ENCODE measurements at regions not wholly inside any gene's neighbourhood (a gene's known extent, or its start where the extent isn't known, plus 50 kb on each side); places are given as distances from the start of the nearest gene placed in this dataset.
A peak's percentile ranks its signal among the peaks of the same experiment; 100 is the strongest.

DNA sequence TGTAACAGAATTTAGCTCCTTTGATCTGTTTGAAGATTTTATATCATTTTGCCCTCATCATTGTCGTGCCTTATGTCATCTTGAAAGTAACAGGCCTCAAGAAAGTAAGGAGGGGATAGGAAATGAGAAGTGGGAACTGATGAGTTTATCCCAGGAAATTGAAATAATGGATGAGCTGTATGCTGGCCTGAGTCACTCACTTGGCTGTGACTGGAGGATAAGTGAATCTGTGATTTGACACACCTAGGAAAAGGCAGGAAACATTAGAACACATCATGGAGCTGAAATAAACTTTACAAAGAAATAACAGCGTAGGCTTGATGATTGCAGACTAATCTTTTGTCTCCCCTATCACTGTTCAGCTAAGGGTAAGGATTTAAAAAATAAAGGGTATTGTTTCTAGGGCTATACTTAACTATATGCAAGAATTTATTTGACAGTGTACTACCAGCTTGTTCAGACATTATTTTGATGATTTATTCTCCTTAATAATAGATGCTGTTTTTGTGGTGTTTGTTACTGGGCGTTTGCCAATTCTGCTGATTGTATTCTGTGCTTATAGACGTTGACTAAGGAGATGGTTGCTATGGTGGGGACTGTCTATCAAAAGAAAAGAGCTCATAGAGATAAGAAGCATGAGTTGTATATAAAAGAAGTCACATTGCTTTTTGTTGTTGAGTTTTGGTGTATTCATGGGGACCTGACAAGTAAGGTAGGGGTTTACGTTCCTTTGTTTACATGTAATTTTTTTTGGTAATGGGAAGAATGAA, 105.6 kb upstream of the ROPN1 start:
- dilution Hi-C loops (cut with MboI; ENCODE audit: extremely low pct_ligation_motif_present, low sequenced_read_pairs): no loop called here
- H3K4me1 ChIP-seq (ENCODE audit: control insufficient read depth, extremely low read depth, insufficient read depth, low read length): peaks cover 14% of the 10 kb centered on the region
- no peak overlapping the region for H3K9ac ChIP-seq (replicated peaks; ENCODE audit: extremely low read depth, insufficient read depth, low read length)
- no peak overlapping the region for H2AFZ ChIP-seq (ENCODE audit: low read depth, low read length)
- POLR2A ChIA-PET: no interaction called here
- BruUV-seq (replicated peaks): no TSS peak
- CTCF ChIA-PET: interaction anchor here (1.0 to 2.2 kb wide), 7 partner anchors 10 to 184 kb away, joined by 3 to 14 read pairs (median 6); partner anchors contain the start of gene KALRN
- H3K79me2 ChIP-seq (ENCODE audit: control insufficient read depth, insufficient read depth, low read length): no peaks in the 10 kb centered on the region
- H3K4me2 ChIP-seq (ENCODE audit: insufficient read depth, low read length): peak overlapping the region; percentile 46
- H3K9me1 ChIP-seq (replicated peaks; ENCODE audit: control insufficient read depth, extremely low read depth, insufficient read depth, low read length): no peaks in the 10 kb centered on the region
- H3K27me3 ChIP-seq (ENCODE audit: control insufficient read depth in 2 of 2, insufficient read depth in 2 of 2, low read length in 2 of 2): no peaks in the 10 kb centered on the region
- H3K36me3 ChIP-seq (ENCODE audit: control insufficient read depth in 2 of 2, extremely low read depth in 1 of 2, insufficient read depth in 2 of 2, low read length in 2 of 2): no peaks in the 10 kb centered on the region
- H4K20me1 ChIP-seq (replicated peaks; ENCODE audit: control insufficient read depth, extremely low read depth, insufficient read depth, low read length): no peaks in the 10 kb centered on the region
- intact Hi-C loops (cut with micrococcal nuclease): loop anchor here (1.0 kb wide), 1 partner anchor 18 kb away; no protein-coding TSS in a partner anchor
- no peak overlapping the region for H3K4me3 ChIP-seq (replicated peaks in 1 of 3; ENCODE audit: insufficient read depth in 1 of 3, low read depth in 1 of 3, low read length in 3 of 3)
- H3K9me3 ChIP-seq (replicated peaks; ENCODE audit: control insufficient read depth, insufficient read depth, low read length): no peaks in the 10 kb centered on the region
- DNase-seq (ENCODE audit: low read depth, low spot score) (peak; percentile 34), FAIRE-seq (peak; percentile 63)
- H3K27ac ChIP-seq (ENCODE audit: insufficient read depth, low read depth, low read length): no peak overlapping the region
- TF ChIP-seq JUN (IDR thresholded peaks at IDR 0.05; ENCODE audit: borderline replicate concordance, insufficient read depth, insufficient read length, low read depth) (peak; percentile 13), MYC (IDR thresholded peaks at IDR 0.05; ENCODE audit: low read depth, low read length) (no peak), GATA2 (IDR thresholded peaks at IDR 0.05; ENCODE audit: insufficient read depth, insufficient read length, low read depth, low read length) (peak; percentile 53), FOS (IDR thresholded peaks at IDR 0.05; ENCODE audit: borderline replicate concordance, insufficient read depth, low read length) (peak; percentile 89), POLR2AphosphoS5 (IDR thresholded peaks at IDR 0.05; ENCODE audit: insufficient read depth, low read depth, low read length) (no peak), EZH2 (IDR thresholded peaks at IDR 0.05; ENCODE audit: borderline replicate concordance, low read depth, low read length, severe bottlenecking) (no peak), POLR2A (IDR thresholded peaks at IDR 0.05; ENCODE audit: low read depth, low read length) (no peak)
- TF ChIP-seq, protein P1, sequence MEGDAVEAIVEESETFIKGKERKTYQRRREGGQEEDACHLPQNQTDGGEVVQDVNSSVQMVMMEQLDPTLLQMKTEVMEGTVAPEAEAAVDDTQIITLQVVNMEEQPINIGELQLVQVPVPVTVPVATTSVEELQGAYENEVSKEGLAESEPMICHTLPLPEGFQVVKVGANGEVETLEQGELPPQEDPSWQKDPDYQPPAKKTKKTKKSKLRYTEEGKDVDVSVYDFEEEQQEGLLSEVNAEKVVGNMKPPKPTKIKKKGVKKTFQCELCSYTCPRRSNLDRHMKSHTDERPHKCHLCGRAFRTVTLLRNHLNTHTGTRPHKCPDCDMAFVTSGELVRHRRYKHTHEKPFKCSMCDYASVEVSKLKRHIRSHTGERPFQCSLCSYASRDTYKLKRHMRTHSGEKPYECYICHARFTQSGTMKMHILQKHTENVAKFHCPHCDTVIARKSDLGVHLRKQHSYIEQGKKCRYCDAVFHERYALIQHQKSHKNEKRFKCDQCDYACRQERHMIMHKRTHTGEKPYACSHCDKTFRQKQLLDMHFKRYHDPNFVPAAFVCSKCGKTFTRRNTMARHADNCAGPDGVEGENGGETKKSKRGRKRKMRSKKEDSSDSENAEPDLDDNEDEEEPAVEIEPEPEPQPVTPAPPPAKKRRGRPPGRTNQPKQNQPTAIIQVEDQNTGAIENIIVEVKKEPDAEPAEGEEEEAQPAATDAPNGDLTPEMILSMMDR (IDR thresholded peaks at IDR 0.05; ENCODE audit: extremely low read depth in 1 of 2, insufficient read depth in 1 of 2, low read depth in 1 of 2, low read length in 2 of 2): no peak
- TF ChIP-seq, protein P2, sequence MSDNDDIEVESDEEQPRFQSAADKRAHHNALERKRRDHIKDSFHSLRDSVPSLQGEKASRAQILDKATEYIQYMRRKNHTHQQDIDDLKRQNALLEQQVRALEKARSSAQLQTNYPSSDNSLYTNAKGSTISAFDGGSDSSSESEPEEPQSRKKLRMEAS (IDR thresholded peaks at IDR 0.05; ENCODE audit: insufficient read depth, insufficient read length): no peak
